Activated T-helper 17 cell treated with anti-CD3 and anti-CD28 coated beads, Interleukin-2, amount 50 U/mL, for 72 hours (primary cell): ENCODE measurements at regions not wholly inside any gene's neighbourhood (a gene's known extent, or its start where the extent isn't known, plus 50 kb on each side); places are given as distances from the start of the nearest gene placed in this dataset.

Experiments used
- ATAC-seq: fragments of 150-1000 bp; cut with Tn5 transposase; replicated peaks from 2 replicates; pipeline ENCODE4 v1.10.0; 2021; ENCODE audit warnings: mild to moderate bottlenecking, moderate library complexity
- H3K27ac Mint-ChIP-seq: one replicate; pipeline ENCODE4 v1.8.0; 2022; ENCODE audit warnings: mixed read lengths
- H3K27me3 Mint-ChIP-seq: one replicate; pipeline ENCODE4 v1.8.0; 2022; ENCODE audit warnings: mixed read lengths
- H3K36me3 Mint-ChIP-seq: one replicate; pipeline ENCODE4 v1.8.0; 2022; ENCODE audit warnings: low read depth, mild to moderate bottlenecking, mixed read lengths
- H3K4me1 Mint-ChIP-seq: one replicate; pipeline ENCODE4 v1.8.0; 2022; ENCODE audit warnings: mixed read lengths
- H3K4me3 Mint-ChIP-seq: one replicate; pipeline ENCODE4 v1.8.0; 2022; ENCODE audit warnings: mild to moderate bottlenecking, mixed read lengths
- H3K9me3 Mint-ChIP-seq: one replicate; pipeline ENCODE4 v1.8.0; 2022; ENCODE audit warnings: mixed read lengths

GRCh38 chr7:25537662-25538375, 309.5 kb upstream of the NPVF start:
- H3K27me3 Mint-ChIP-seq: peaks cover 9% of the 10 kb centered on the region
- H3K9me3 Mint-ChIP-seq: no peaks in the 10 kb centered on the region

GRCh38 chr7:25541094-25541821, 313.0 kb upstream of the NPVF start:
- Mint-ChIP-seq H3K27me3 (peaks cover 26% of the 10 kb centered on the region), H3K27ac (no peak overlapping the region), H3K9me3 (no peaks in the 10 kb centered on the region), H3K36me3 (no peaks in the 10 kb centered on the region), H3K4me3 (no peak overlapping the region), H3K4me1 (no peaks in the 10 kb centered on the region)
- no peak for ATAC-seq

More at GRCh38 chr7:25537662-25538375, 309.5 kb upstream of the NPVF start:
- H3K36me3 Mint-ChIP-seq: no peaks in the 10 kb centered on the region
- H3K4me1 Mint-ChIP-seq: no peaks in the 10 kb centered on the region
- H3K4me3 Mint-ChIP-seq: no peak overlapping the region
- no peak overlapping the region for H3K27ac Mint-ChIP-seq
- ATAC-seq: no peak

- no peaks in the 10 kb centered on the region for H3K9me3 Mint-ChIP-seq
- peaks cover 26% of the 10 kb centered on the region for H3K27me3 Mint-ChIP-seq
- no peak overlapping the region for H3K27ac Mint-ChIP-seq
- ATAC-seq: no peak
- no peaks in the 10 kb centered on the region for H3K36me3 Mint-ChIP-seq
- H3K4me3 Mint-ChIP-seq: no peak overlapping the region
- no peaks in the 10 kb centered on the region for H3K4me1 Mint-ChIP-seq
Measured at GRCh38 chr7:25541877-25542276, 313.6 kb upstream of the NPVF start.

- no peak for ATAC-seq
- no peaks in the 10 kb centered on the region for H3K36me3 Mint-ChIP-seq
- H3K27ac Mint-ChIP-seq: no peak overlapping the region
- H3K9me3 Mint-ChIP-seq: no peaks in the 10 kb centered on the region
- no peak overlapping the region for H3K4me3 Mint-ChIP-seq
- H3K4me1 Mint-ChIP-seq: no peaks in the 10 kb centered on the region
- peaks cover 26% of the 10 kb centered on the region for H3K27me3 Mint-ChIP-seq
Measured at GRCh38 chr7:25543210-25543609, 314.9 kb upstream of the NPVF start.

- Mint-ChIP-seq H3K4me1 (no peaks in the 10 kb centered on the region), H3K9me3 (no peaks in the 10 kb centered on the region), H3K4me3 (no peak overlapping the region), H3K36me3 (no peaks in the 10 kb centered on the region), H3K27ac (no peak overlapping the region), H3K27me3 (peaks cover 30% of the 10 kb centered on the region)
- ATAC-seq: no peak
Measured at GRCh38 chr7:25543798-25544197, 315.5 kb upstream of the NPVF start.

- ATAC-seq: no peak
- H3K27ac Mint-ChIP-seq: no peak overlapping the region
- peaks cover 31% of the 10 kb centered on the region for H3K27me3 Mint-ChIP-seq
- H3K36me3 Mint-ChIP-seq: no peaks in the 10 kb centered on the region
- no peaks in the 10 kb centered on the region for H3K9me3 Mint-ChIP-seq
- no peaks in the 10 kb centered on the region for H3K4me1 Mint-ChIP-seq
- no peak overlapping the region for H3K4me3 Mint-ChIP-seq
Measured at GRCh38 chr7:25544254-25544653, 316.0 kb upstream of the NPVF start.

GRCh38 chr7:25545124-25546008, 317.1 kb upstream of the NPVF start:
- Mint-ChIP-seq H3K36me3 (no peaks in the 10 kb centered on the region), H3K9me3 (no peaks in the 10 kb centered on the region), H3K27me3 (peaks cover 38% of the 10 kb centered on the region), H3K4me1 (no peaks in the 10 kb centered on the region), H3K4me3 (no peak overlapping the region), H3K27ac (no peak overlapping the region)
- ATAC-seq: no peak

GRCh38 chr7:25546306-25546705, 318.0 kb upstream of the NPVF start:
- Mint-ChIP-seq H3K4me1 (no peaks in the 10 kb centered on the region), H3K36me3 (no peaks in the 10 kb centered on the region), H3K27me3 (peaks cover 47% of the 10 kb centered on the region), H3K4me3 (no peak overlapping the region), H3K9me3 (no peaks in the 10 kb centered on the region), H3K27ac (no peak overlapping the region)
- no peak for ATAC-seq

- peaks cover 37% of the 10 kb centered on the region for H3K27me3 Mint-ChIP-seq
- no peaks in the 10 kb centered on the region for H3K4me1 Mint-ChIP-seq
- no peak for ATAC-seq
- H3K27ac Mint-ChIP-seq: no peak overlapping the region
- no peak overlapping the region for H3K4me3 Mint-ChIP-seq
- H3K9me3 Mint-ChIP-seq: no peaks in the 10 kb centered on the region
- H3K36me3 Mint-ChIP-seq: no peaks in the 10 kb centered on the region
Measured at GRCh38 chr7:25549271-25549921, 321.1 kb upstream of the NPVF start.

GRCh38 chr7:25550149-25550548, 321.9 kb upstream of the NPVF start:
- Mint-ChIP-seq H3K36me3 (no peaks in the 10 kb centered on the region), H3K4me3 (no peak overlapping the region), H3K4me1 (no peaks in the 10 kb centered on the region), H3K9me3 (no peaks in the 10 kb centered on the region), H3K27ac (no peak overlapping the region), H3K27me3 (peaks cover 37% of the 10 kb centered on the region)
- ATAC-seq: no peak

- no peak overlapping the region for H3K27ac Mint-ChIP-seq
- H3K9me3 Mint-ChIP-seq: no peaks in the 10 kb centered on the region
- peaks cover 31% of the 10 kb centered on the region for H3K27me3 Mint-ChIP-seq
- H3K4me1 Mint-ChIP-seq: peaks cover 5% of the 10 kb centered on the region
- no peak overlapping the region for H3K4me3 Mint-ChIP-seq
- ATAC-seq: no peak
- no peaks in the 10 kb centered on the region for H3K36me3 Mint-ChIP-seq
Measured at GRCh38 chr7:25552998-25553397, 324.7 kb upstream of the NPVF start.

- Mint-ChIP-seq H3K36me3 (no peaks in the 10 kb centered on the region), H3K27ac (no peak overlapping the region), H3K27me3 (peaks cover 27% of the 10 kb centered on the region), H3K4me3 (no peak overlapping the region), H3K4me1 (peaks cover 5% of the 10 kb centered on the region), H3K9me3 (no peaks in the 10 kb centered on the region)
- ATAC-seq: no peak
Measured at GRCh38 chr7:25553580-25554291, 325.4 kb upstream of the NPVF start.

GRCh38 chr7:25557379-25557917, 329.2 kb upstream of the NPVF start:
- H3K27ac Mint-ChIP-seq: no peak overlapping the region
- ATAC-seq: no peak
- peaks cover 5% of the 10 kb centered on the region for H3K4me1 Mint-ChIP-seq

More at GRCh38 chr7:25557379-25557917, 329.2 kb upstream of the NPVF start:
- no peak overlapping the region for H3K4me3 Mint-ChIP-seq
- peaks cover 13% of the 10 kb centered on the region for H3K27me3 Mint-ChIP-seq
- H3K36me3 Mint-ChIP-seq: no peaks in the 10 kb centered on the region
- H3K9me3 Mint-ChIP-seq: no peaks in the 10 kb centered on the region
